HG03139 (cell line): ENCODE measurements at regions not wholly inside any gene's neighbourhood (a gene's known extent, or its start where the extent isn't known, plus 50 kb on each side); places are given as distances from the start of the nearest gene placed in this dataset.
"Not testable (repeated sequence)": the region's sequence is repeated elsewhere in the genome, so short reads cannot be mapped to it uniquely, and the experiment has no call there.

ENCODE experiments used
- ATAC-seq: cut with Tn5 transposase; IDR thresholded peaks from one replicate; pipeline ENCODE4 v1.9.1; 2021; ENCODE audit not compliant: unreplicated experiment

DNA sequence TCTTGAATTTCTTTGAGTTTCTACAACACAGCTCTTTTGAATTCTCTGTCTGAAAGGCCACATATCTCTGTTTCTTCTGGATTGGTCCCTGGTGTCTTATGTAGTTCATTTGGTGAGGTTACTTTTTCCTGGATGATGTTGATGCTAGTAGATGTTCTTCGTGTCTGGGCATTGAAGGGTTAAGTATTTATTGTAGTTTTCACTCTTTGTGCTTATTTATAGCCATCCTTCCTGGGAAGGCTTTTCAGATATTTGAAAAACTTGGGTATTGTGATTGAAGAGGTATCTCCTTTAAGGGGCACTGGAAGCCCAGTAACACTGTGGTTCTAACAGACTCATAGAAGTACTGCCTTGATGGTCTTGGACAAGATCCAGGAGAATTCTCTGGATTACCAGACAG is 338.5 kb upstream of the SPRY2 start:
- ATAC-seq = no peak

DNA sequence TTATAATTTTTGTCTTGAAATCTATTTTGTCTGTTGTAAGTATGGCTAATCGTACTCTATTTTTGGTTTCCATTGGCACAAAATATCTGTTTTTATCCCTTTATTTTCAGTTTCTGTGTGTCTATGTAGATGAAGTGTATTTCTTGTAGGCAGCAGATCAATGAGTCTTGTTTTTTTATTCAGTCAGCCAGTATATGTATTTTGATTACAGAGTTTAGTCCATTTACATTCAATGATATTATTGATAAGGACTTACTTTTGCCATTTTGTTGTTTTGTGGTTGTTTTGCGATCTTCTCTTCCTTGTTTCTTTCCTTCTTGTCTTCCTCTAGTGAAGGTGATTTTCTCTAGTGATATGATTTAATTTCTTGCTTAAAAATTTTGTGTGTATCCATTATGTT is 336.3 kb upstream of the SPRY2 start:
- no peak for ATAC-seq

DNA sequence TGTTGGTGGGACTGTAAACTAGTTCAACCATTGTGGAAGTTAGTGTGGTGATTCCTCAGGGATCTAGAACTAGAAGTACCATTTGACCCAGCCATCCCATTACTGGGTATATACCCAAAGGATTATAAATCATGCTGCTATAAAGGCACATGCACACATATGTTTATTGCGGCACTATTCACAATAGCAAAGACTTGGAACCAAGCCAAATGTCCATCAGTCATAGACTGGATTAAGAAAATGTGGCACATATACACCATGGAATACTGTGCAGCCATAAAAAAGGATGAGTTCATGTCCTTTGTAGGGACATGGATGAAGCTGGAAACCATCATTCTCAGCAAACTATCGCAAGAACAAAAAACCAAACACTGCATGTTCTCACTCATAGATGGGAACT is 334.5 kb upstream of the SPRY2 start:
- ATAC-seq = not testable (repeated sequence)

DNA sequence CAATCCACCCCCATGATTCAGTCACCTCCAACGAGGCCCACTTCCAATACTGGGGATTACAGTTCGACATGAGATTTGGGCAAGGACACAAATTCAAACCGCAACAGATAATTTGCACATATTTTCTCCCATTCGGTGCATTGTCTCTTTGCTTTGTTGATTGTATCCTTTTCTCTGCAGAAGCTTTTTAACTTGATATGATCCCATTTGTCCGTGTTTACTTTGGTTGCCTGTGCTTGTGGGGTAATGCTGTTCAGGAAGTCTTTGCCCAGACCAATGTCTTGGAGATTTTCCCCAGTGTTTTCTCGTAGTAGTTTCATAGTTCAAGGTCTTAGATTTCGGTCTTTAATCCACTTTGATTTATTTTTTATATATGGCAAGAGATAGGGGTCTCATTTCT is 330.8 kb upstream of the SPRY2 start:
- ATAC-seq = no peak

DNA sequence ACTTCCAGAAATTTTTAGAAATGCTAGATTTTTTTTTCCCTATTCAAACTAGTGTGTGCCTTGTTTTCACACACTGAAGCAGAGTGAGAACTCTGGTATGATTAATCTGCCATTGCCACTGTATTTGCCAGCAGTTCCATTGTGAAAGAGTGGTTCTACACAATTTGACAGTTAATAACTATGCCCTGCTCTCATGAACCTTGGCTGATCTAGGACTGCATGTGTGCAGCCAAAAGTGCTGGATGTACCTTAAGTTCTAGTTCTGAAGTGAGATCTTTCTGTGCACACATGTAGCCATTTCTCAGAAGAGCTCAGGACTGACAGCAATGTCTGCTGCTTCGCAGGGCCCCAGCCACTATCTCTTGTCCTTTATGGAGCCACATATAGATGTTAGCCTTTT is 328.2 kb upstream of the SPRY2 start:
- no peak for ATAC-seq

DNA sequence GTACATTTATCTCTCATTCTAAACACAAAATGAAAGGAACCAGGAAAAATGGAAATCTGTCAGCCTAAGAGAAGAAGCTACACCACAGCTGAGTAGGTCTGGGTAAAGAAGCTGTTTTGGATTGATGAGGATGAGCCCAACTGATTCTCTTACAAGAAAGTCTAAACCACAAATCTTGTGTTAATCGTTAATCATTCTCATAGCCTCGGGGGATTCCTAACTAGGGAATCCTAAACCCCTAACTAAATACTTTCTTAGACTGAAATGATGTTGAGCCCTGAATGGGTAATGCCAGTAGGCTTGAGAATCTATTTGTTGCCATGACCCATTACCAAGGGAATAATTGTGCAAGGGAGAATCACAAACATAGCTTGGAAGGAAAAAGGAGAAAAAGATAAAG is 327.5 kb upstream of the SPRY2 start:
- ATAC-seq = no peak

DNA sequence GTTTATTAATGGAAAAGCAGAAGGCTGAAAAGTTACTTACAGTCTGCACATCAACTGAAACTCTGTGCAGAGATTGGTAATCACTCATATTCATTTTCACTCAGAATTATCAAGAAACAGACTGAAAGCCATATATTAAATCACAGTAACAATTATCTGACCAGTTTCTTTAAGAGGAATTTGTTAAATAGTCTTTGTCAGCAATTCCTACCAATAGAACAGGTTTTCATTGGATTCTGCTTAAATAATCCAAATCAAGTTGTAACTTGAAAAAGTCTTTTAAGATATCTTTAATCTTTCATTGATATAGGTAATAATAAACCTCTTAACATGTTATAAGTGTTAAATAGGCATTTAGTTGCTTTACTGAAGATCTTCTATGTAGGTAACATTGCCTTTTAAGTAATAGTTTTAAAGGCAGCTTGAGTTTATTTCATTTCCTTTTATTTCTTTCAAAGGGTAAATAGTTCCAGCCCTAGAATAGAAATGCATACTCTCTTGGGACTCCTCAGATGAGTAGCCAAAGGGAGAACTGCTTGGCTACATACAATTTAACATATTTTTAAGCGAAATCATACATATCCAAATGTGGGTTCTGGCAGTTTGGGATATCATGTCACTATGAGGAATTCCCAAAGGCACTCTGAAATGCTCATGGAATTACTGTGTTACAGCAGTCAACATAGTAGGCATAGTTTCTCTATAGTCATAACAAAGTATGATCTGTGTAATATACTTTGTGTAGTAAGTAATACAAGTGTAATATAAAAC is 326.0 kb upstream of the SPRY2 start:
- no peak for ATAC-seq

DNA sequence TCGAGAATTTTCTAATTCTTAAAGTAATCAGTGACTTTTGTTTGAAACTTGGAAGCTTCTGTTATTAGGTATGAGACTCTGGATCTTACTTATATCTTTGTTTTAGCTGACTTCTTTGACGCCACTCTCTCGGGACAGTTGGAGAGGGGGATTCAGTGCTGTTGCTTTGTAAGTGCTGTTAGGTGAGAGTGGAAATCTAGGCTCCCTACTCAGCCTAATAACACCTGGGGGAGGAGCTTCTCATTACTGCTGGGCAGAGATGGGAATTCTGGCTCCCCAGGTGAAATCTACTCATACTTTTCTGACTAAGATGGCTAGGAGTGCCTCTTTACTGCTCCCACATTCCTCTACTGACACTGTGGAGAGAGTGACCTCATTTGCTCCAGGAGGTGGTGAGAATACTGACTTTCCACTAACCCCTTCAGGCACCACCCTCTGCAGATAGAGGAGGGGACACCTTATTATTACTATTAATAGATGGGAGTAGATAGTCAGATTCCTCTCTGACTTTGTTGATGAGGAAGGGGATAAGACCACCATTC is 324.9 kb upstream of the SPRY2 start:
- ATAC-seq = no peak

DNA sequence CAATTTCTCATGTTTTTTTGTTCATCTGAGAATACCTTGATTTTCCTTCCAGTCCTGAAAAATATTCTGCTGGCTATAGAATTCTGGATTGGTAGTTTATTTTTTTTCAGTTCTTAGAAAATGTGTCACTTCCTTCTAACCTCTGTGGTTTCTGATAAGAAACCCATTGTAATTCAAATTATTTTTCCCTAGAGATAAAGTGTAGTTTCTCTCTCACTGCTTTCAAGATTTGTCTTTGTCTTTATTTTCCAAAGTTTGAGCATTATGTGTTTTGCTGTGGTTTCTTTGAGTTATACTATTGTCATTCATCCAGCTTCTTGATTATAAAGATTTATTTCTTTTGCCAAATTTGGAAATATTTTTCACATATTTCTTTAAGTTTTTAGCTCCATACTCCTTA is 324.0 kb upstream of the SPRY2 start:
- ATAC-seq = no peak

DNA sequence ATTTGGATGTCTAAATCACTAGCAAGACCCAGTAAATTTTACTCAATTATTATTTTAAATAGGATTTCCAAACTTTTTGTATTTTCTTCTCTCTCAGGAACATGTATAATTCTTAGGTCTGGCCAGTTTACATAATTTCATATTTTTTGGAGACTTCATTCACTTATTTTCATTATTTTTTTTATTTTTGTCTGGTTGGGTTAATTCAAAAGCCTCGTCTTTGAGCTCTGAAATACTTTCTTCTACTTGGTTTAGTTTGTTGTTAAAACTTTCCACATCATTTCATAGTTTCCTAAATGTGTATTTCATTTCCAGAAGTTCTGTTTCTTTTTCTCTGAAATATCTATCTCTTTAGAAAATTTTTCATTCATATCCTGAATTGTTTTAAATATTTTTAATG is 322.9 kb upstream of the SPRY2 start:
- ATAC-seq = no peak

DNA sequence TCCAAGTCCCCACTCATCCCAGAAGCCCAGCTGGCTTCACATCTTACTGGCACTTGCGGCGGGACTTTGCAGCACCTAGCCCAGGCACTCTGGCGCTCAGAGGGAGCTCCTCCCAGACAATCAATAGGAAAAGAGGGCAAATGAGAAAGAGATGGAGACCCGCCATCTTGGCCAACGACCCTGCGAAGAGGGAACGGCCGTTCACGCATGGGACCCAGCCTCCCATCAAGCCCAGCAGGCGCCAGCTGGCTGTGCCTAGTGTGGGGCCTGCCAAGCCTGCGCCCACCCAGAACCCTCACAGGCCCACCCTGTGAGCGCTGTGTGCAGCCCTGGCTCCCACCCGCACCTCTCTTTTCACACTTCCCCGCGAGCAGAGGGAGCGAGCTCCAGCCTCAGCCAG is 317.8 kb upstream of the SPRY2 start:
- ATAC-seq = no peak

DNA sequence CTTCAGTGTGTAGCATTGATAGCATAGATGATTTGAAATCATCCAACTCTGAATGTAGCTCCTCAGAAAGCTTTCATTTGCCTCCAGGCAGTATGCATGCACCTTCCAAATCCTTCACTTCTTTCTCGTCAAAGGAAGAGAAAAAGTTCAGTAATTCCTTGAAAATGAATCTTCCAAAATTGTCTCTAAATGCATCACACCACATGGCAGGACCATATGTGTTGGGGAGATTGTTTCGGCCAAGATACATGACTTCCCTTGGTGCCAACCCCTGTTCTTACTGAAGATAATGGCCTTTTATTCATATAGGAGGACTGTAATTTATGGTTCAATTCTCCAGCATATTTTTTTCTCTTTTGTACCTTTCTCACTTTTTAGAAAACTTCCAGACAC is 315.6 kb upstream of the SPRY2 start:
- no peak for ATAC-seq

DNA sequence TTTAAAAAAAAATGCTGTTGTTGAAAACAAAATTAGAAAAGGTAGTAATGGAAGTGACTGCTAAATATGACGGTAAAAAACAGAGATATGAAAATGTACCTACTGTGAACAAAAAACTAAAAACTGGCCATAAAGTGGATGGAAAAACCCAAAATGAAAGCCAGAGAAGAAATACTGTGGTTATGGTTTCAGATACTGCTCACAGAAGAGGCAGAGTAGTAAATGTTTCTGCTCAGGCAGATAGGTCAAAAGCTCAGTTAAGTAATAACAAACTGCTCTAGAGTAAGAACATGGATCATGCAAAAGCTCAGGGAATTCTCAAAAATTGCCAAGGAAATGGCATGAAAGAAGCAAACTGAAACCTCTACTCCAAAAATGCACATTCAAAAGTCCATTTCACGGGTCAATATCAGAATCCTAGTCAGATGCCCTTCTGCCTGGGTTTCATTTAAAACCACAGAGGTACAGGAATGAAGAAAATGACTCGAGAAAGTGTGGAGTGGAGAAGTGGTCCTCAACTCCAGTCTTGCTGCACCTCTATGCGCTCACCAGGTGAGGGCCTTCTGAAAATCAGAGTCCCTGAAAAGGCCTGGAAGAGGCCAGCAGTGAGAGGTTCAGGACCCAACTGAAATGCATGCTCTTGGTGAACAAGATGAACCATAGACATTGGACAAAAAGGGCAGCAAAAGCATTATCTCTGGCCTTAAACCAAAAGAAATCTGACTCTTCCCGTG is 315.0 kb upstream of the SPRY2 start:
- ATAC-seq = no peak

DNA sequence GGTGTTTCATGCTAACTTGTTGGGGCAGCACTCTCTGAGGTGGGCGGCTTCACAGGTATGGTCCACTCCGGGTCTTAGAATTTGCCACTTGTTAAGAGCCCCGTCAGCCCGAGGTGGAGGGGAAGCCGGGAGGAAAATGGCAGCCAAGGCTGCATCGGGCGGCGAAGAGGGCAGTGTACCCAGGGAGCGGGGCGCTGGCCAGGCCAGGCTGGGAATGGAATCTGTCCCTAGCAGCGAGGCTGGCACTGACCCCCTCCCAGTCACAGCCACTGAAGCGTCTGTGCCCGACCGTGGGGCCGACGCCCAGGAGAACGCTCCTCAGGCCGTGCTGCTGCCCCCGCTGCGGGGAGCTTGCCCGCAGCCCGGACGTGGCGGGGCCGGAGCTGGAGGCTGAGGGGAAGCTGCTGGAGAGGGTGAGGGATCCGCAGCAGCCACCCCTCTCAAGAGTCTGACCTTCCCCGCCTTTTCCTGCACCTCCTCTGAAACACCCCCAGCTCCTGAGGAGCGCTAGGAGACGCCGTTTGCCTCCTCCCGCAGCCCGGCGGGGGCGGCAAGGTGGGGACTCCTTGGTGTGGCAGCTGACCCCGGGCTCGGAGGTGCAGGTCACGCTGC is 313.8 kb upstream of the SPRY2 start:
- ATAC-seq = no peak

DNA sequence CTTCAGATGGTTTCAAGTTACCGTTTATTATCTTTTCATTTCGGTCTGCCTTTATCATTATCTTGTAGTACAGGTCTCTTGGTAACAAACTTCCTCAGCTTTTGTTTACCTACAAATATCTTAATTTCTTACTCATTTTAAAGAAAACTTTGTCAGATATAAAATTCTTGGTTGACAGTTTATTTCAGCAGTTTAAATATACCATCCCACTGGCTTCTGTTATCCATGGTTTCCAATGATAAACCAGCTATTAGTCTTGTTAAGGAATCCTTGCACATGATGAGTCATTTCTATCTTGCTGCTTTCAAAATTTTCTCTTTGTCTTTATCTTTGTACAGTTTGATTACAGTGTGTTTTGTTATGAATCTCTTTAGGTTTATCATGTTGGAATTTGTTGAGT is 308.3 kb upstream of the SPRY2 start:
- ATAC-seq = no peak

DNA sequence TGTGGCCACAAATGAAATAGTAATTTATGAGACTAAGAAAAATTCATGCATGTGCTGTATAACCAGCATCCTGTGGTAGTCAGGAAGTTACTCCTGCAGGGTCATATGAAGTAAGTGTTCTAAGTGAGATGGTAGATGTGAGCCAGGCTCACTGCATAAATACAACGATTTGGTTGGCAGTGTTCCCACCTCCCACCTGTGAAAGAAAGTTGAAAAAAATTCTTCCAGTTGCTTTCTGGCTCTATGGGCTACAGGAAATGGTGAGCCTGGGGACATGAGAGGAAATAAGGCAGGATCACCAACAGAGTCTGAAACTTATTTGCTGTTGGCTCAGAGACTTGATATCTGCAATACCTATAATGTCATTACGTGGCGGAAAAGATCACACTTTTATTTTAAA is 301.7 kb upstream of the SPRY2 start:
- ATAC-seq = no peak

DNA sequence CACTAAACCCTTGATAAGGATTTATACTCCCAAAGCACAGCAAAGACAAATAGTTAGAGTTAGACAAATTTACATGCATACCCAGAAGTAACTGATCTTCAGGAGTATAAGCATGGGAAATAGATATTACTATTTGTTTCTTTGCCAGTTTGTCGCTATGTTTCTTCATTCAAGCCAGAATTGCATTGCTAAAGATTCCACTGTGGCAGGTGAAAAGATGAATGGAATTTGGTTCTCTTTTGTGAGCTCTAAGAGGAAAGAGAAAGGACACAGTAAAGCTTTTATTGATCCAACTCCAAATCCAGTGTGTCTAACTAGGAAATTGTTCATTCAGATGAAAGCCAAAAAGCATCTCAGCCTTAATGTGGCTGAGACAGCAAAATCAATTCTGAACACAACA is 292.3 kb upstream of the SPRY2 start:
- ATAC-seq = no peak

DNA sequence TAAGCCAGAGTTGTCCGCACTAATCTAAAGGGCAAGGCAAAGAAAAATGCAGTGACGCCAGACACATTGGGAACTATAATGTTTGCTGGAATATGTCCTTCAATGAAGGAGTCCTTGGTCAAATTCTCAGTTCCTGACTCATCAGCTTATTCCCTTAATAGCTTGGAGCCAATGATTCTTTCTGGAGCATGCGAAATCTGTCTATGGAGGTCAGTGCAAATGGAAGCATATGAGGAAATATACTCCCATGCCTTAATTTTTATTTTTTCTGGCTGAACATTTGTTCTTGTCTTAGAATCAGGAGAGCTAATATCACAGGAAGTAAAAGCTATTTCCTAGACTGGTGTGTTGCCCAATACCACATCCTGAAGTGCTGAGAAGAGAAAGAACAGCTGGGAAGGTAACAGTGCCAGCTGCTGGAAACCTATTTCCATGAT is 289.8 kb upstream of the SPRY2 start:
- ATAC-seq = no peak

DNA sequence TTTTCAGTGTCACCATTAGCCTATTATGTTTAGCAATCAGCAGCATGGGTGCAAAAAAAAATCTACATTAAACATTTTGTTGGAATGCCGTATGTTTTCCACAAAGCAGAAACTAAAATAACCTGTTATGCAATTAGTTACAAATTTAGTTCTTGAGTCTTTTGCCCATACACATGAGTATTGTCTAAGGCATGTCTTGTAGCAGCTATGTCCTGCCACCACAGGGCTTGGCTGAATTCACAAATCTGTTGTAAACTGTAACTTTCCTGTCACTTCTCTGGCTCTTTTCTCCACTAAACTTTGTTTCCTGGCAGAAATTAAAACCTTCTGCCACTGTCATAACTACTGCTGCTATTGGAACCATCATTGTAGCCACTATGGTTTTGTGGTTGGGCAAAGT is 277.9 kb upstream of the SPRY2 start:
- no peak for ATAC-seq

DNA sequence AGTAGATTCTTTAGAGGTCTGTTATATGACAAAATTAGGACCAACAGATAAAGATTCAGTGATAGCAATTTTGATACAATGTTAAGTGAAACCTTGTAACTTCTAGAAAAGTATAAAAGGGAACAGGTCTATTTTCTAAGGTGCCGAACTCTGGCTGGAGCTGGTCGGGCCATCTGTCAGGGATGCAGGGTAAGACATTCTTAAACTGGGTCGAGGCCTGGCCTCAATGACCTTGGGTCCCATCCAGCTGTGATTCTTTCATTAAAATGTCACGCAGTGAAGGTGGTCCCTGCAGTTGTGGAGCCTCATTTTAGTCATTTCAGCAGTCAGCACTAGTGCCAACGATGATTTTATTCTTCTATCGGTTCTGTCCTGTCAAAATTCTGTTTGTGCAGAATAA is 271.9 kb upstream of the SPRY2 start:
- no peak for ATAC-seq

DNA sequence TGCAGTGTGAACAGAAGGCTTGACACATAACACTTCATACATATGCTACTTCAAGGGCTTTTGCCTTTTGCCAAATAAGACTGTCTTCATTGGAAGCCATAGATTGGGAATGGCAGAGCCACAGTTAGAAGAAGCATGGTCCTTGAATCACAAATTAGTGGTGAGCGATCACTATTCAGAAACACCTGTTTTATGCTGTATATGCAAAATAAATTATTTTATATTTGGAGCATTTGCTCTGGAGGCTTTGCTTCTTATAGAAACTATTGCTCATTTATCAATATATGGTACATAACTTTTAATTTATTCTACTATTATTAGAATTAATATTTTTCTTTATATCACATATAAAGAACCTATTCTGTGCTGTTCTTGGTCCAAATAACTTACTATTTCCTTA is 270.4 kb upstream of the SPRY2 start:
- ATAC-seq = no peak

DNA sequence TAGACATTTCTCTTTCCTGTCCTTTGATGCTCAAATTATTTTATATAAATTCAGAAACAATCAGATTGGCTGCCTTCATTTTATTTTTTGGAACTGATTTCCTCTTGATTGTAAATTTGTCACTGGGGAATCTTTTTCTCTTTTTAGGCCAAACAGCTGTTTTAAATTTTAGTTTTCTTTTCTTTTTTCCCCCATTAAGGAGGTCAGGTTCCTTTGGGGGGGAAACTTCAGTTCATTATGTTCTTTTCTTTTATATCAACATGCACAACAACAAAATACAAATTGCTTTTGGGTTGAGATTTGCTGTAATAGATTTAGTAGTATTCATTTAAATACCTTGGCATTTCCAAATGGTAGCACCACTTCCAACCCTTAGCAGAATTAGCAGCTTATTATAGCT is 264.8 kb upstream of the SPRY2 start:
- ATAC-seq = no peak
